ENCODE measurements at regions not wholly inside any gene's neighbourhood (a gene's known extent, or its start where the extent isn't known, plus 50 kb on each side); places are given as distances from the start of the nearest gene placed in this dataset.

- no peak for DNase-seq
Observed at GRCh38 chr16:80171746-80172145, 369.0 kb upstream of the DYNLRB2 start.

GRCh38 chr16:80171199-80171598 is 369.6 kb upstream of the DYNLRB2 start:
- DNase-seq = no peak

- no peak for DNase-seq
Observed at GRCh38 chr16:80167657-80168390, 373.0 kb upstream of the DYNLRB2 start.

GRCh38 chr16:80166082-80166481 is 374.7 kb upstream of the DYNLRB2 start:
- no peak for DNase-seq

- DNase-seq = peak; percentile 54
Observed at GRCh38 chr16:80164966-80165550, 375.7 kb upstream of the DYNLRB2 start.

GRCh38 chr16:80163339-80163738 is 377.5 kb upstream of the DYNLRB2 start:
- no peak for DNase-seq

GRCh38 chr16:80161799-80162739 is 378.7 kb upstream of the DYNLRB2 start:
- DNase-seq = peak; percentile 19

GRCh38 chr16:80158766-80159165 is 382.0 kb upstream of the DYNLRB2 start:
- peak; percentile 60 for DNase-seq

GRCh38 chr16:80151722-80152111 is 389.1 kb upstream of the DYNLRB2 start:
- peak; percentile 39 for DNase-seq

- DNase-seq = peak; percentile 90
Observed at GRCh38 chr16:80150978-80151721, 389.6 kb upstream of the DYNLRB2 start.

GRCh38 chr16:80148826-80149225 is 392.0 kb upstream of the DYNLRB2 start:
- DNase-seq = no peak

- peak; percentile 76 for DNase-seq
Observed at GRCh38 chr16:80147026-80147655, 393.7 kb upstream of the DYNLRB2 start.

GRCh38 chr16:80144191-80144590 is 396.6 kb upstream of the DYNLRB2 start:
- DNase-seq = peak; percentile 40

- DNase-seq = no peak
Observed at GRCh38 chr16:80142940-80143339, 397.9 kb upstream of the DYNLRB2 start.

GRCh38 chr16:80142281-80142680 is 398.5 kb upstream of the DYNLRB2 start:
- peak; percentile 80 for DNase-seq

- DNase-seq = no peak
Observed at GRCh38 chr16:80129791-80130190, 411.0 kb upstream of the DYNLRB2 start.

- DNase-seq = peak; percentile 16
Observed at GRCh38 chr16:80125677-80126076, 415.1 kb upstream of the DYNLRB2 start.

GRCh38 chr16:80123189-80123588 is 417.6 kb upstream of the DYNLRB2 start:
- peak; percentile 82 for DNase-seq

- peak; percentile 82 for DNase-seq
Observed at GRCh38 chr16:80122115-80122514, 418.7 kb upstream of the DYNLRB2 start.

GRCh38 chr16:80121522-80121909 is 419.3 kb upstream of the DYNLRB2 start:
- DNase-seq = no peak

GRCh38 chr16:80120899-80121521 is 419.8 kb upstream of the DYNLRB2 start:
- DNase-seq = no peak
